Stimulated activated CD4-positive, alpha-beta T cell treated with anti-CD3 and anti-CD28 coated beads, Interleukin-12 subunit alpha, Interleukin-12 subunit beta, amount 100 ng/mL, for 24 hours (primary cell): ENCODE measurements at regions not wholly inside any gene's neighbourhood (a gene's known extent, or its start where the extent isn't known, plus 50 kb on each side); places are given as distances from the start of the nearest gene placed in this dataset.
"Not testable (repeated sequence)": the region's sequence is repeated elsewhere in the genome, so short reads cannot be mapped to it uniquely, and the experiment has no call there.

Experiments used
- DNase-seq, 2 experiments: peaks; one replicate each; pipeline ENCODE4 v3.0.0-alpha.2; 2020; ENCODE audit warnings: low read depth in 2 of 2

- no peak for DNase-seq
Measured at GRCh38 chr3:74978684-74979083, 364.2 kb upstream of the CNTN3 start.

- DNase-seq = not testable (repeated sequence)
Measured at GRCh38 chr3:74985028-74985904, 370.8 kb upstream of the CNTN3 start.

DNA sequence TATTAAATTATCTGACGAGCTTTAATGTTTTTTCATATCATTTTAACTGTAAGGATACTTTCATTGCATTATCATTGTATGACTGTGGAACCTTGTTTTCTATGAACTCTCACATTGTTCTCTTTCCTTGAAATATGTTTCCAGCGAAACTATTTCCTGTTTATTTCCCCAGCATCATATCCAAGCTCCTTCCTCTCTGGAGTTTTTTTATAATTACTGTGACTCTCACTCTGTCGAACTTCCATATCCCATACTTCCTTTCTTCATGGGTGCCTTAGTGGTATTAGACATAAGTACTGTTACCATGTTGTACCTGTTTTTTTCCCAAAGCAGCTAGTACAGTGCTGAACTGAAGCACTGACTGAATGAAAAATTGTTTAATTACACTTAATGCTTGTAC is 373.6 kb upstream of the CNTN3 start:
- DNase-seq = no peak

- no peak for DNase-seq
Measured at GRCh38 chr3:74992898-74993297, 378.4 kb upstream of the CNTN3 start.

DNA sequence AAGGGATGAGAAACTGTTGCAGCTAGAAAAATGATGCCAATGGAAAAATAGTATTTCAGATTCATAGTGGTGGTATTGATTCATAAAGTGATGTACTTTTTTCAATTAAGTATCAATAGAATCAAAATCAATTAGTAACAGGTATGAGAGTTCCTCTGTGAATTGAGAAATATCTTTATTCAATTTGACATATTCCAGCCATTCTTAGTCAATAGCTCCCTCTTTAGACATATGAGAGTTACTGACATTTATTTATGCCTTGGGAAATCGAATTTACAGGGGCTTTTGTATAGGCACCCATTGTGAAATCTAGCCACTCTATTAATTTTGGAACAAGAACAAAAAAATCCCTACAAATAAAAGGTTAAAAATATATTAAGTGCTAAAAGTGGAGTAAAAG is 386.9 kb upstream of the CNTN3 start:
- no peak for DNase-seq

- no peak for DNase-seq
Measured at GRCh38 chr3:75012791-75013331, 398.4 kb upstream of the CNTN3 start.

GRCh38 chr3:75014008-75014407 is 399.5 kb upstream of the CNTN3 start:
- no peak for DNase-seq

- DNase-seq = no peak
Measured at GRCh38 chr3:75015280-75015679, 400.8 kb upstream of the CNTN3 start.

DNA sequence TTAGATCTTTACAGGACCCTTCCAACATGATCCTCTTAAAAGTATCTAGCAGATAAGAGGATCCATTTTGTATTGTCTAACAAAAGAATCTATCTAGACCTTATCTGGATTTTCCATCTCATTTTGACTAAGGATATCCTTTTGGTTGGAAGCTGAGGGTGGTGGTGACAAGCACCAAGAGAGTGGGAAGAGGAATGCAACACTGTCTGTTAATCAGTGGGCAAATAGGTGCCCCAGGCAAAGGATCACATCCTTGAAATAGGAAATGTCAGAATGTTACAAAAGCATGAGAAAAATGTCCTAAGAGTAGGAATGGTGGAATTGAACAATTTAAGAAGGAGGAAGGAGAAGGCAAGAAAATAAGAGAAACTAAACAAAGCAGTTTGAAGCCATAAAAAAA is 420.7 kb upstream of the CNTN3 start:
- DNase-seq = no peak

GRCh38 chr3:75042941-75043340 is 428.5 kb upstream of the CNTN3 start:
- no peak for DNase-seq

DNA sequence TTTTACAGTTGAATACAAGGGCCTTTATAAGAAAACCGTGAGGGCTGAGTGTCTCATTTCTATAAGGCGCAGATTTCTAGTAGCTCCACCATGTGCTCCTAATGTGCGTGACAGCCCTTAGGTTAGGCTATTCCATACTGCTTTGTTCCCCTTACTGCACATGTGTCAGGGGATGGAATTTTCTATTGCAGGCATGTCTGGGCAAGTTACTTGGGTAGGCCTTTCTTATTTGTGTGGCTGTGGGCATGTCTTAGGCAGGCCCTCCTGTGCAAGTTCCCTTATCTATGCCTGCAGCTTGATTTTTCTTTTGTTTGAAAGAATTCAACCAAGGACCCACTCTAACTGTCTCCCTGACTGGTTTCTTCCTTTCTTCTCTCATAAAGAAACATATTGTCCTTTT is 434.2 kb upstream of the CNTN3 start:
- no peak for DNase-seq

GRCh38 chr3:75049533-75049932 is 435.1 kb upstream of the CNTN3 start:
- no peak for DNase-seq

DNA sequence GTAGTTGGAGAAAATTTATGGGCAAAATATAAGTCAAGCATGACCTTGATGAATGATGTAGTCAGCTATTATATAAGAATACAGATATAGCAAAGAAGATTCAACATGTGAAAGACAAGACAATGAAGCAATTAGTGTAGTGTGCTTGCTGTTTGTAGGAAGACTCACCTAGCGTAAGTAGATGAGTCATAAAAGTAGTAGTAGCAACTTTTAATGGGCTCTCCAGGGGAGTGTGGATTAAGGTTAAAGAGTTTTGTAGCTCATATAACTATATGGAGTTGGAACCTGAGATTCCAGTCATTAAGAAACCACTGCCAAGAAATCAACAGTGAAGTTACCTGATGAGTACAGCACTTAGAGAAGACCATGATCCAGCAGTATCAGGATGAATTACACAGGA is 444.7 kb upstream of the CNTN3 start:
- DNase-seq = no peak

GRCh38 chr3:75061806-75062205 is 447.3 kb upstream of the CNTN3 start:
- DNase-seq = no peak

GRCh38 chr3:75075158-75075557 is 460.7 kb upstream of the CNTN3 start:
- DNase-seq = no peak

GRCh38 chr3:75076481-75076880 is 462.0 kb upstream of the CNTN3 start:
- no peak for DNase-seq

DNA sequence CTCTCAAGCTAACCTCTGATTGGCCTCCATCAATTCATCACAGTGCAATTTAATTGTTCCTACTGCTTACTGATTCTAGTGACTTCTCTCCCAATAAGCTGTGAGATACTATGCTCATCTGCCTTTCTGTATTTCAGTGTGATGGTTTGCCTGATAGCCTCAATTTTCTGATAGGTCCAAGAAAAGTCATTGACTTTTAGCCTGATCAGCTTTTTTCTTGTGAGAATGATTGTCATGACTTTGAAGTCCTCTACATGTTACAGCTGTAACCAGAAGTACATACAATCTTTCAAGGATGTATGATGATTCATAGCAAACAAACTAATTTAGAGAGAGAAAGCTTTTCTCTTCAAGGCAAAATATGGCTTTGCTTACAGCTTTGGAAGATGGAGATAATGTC is 463.8 kb upstream of the CNTN3 start:
- DNase-seq = no peak

DNA sequence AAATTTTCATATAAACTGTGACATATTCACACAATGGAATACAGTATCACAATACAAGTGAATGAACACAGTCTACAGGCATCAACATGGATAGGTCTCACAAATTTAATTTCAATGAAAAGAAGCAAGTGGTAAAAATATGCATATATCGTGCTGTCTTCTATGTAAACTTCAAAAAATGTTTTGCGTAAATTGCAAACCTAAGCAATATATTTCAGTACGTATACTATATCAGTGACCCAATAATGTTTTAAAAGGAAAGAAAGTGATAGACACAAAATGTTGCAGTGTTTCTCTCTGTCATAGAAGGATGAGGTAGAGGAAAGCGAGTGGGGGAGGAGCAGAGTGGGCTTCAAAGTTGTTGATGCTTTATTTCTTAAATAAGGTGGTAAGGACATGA is 468.4 kb upstream of the CNTN3 start:
- DNase-seq = no peak

- DNase-seq = no peak
Measured at GRCh38 chr3:75089841-75090240, 475.4 kb upstream of the CNTN3 start.

DNA sequence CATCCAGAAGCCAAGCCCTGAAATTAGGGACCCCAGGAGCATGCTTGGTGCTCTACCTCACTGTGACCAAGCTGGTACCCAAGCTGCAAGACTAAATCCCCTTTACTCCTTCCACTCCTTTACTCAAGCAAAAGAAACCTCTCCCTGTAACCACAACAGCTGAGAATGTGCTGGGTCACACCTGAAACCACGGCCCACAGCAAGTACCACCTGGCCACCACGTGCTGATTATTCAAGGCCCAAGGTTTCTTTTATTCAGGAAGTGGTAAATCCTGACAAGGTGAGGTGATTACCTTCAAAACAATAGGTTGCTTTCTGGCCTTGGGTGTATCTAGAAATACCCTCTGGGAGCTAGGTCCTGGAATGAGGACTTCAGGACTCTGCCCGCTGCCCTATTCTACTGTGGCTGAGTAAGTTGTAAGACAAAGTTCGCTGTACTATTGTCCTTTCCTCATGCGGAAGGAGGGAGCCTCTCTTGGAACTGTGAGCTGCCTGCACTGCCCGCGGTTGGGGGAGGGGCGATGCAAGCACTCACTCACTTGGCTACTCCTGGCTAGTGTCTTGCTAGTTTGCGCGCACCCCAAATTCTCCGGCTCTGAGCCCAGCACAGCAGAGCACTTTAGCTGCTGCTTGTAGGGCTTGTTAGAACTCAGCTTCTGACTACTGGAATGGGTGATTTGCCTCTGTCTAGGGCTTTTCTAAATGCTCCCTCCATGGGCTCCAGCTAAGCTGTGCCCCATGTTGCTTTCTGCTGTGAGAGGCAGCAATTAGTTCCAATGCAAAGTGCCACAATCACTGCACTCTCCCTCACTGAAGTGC is 487.1 kb upstream of the CNTN3 start:
- DNase-seq = no peak

GRCh38 chr3:75110741-75111140 is 496.3 kb upstream of the CNTN3 start:
- no peak for DNase-seq

DNA sequence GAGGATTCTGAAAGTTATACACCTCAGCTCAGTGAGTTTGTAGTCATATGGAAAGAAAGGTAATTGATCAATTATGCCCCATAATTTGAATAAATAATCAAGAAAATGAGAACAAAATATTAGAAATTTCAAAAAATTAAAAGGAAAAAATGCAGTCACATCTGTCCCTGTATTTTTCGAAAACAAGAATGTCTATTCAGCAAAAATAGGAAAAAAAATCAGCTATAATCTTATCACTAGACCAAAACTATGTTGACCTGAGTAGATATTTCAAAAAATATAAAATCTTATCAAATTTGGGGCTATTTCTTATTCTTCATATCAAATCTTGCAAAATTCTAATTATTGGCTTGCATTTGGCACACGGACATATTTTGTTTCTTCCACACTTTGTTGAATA is 501.2 kb upstream of the CNTN3 start:
- DNase-seq = no peak

GRCh38 chr3:75118779-75119178 is 504.3 kb upstream of the CNTN3 start:
- DNase-seq = no peak
